K562 (cell line): ENCODE measurements at regions not wholly inside any gene's neighbourhood (a gene's known extent, or its start where the extent isn't known, plus 50 kb on each side); places are given as distances from the start of the nearest gene placed in this dataset.

Experiments used
- GABPB1 ChIP-seq: sonication (generic); formaldehyde crosslinking; IDR thresholded peaks from 2 replicates; pipeline ENCODE4 v1.8.0; 2022; ENCODE audit warnings: mild to moderate bottlenecking, missing genetic modification reagents
- JUNB ChIP-seq: fragments of 450-650 bp; formaldehyde crosslinking; conservative IDR thresholded peaks from 2 replicates; pipeline ENCODE4 v1.4.0; 2020; ENCODE audit warnings: mild to moderate bottlenecking
- MAFK ChIP-seq: IDR thresholded peaks from 2 replicates; pipeline ENCODE4 v1.6.1; 2011; ENCODE audit warnings: low read length, improper control_type of control experiment
- POLR2A ChIP-seq: fragments of 450-650 bp; conservative IDR thresholded peaks from 2 replicates; pipeline ENCODE4 v1.6.1; 2016
- SMAD3 ChIP-seq: fragments of 450-650 bp; formaldehyde crosslinking; conservative IDR thresholded peaks from 2 replicates; pipeline ENCODE4 v1.4.0; 2020; ENCODE audit warnings: mild to moderate bottlenecking
- ZNF140 ChIP-seq: fragments of 250-450 bp; sonication (Bioruptor Pico); IDR thresholded peaks from 2 replicates; pipeline ENCODE4 v1.8.0; 2021; ENCODE audit warnings: moderate library complexity, mild to moderate bottlenecking, inconsistent platforms
- TF ChIP-seq, protein P1 (sequence below), 3 experiments: IDR thresholded peaks in 2 of 3; conservative IDR thresholded peaks in 1 of 3; 2 replicates each; pipeline ENCODE4 v1.5.1; 2011 to 2012; ENCODE audit warnings: low read length in 3 of 3, mild to moderate bottlenecking in 3 of 3, control low read depth in 2 of 3, improper control_type of control experiment in 1 of 3, inconsistent platforms in 1 of 3, low read depth in 1 of 3, mixed read lengths in 1 of 3, moderate library complexity in 1 of 3; ENCODE audit not compliant: insufficient read depth in 2 of 3

DNA sequence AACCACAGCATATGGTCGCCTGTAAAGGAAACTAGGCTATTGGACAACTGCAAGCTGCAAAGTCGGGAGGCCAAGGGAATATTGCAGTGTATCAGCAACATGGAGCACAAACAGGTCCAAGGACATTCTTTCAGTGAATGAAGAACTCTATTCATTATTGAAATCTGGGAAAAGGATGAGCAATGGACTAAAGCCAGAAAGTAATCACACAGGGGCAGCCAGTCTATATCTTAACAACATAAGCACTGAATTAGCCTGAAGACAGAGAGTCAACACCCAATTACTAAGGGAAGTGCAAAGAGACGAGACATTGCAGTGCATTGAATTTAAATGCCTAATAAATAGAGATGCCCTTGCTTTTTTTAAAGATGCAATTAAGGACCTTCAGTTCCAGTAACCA, 615.5 kb upstream of the SETBP1 start:
- TF ChIP-seq JUNB (no peak), SMAD3 (no peak), POLR2A (no peak), MAFK (no peak), ZNF140 (CRISPR knock-in tag) (no peak), GABPB1 (CRISPR knock-in tag) (no peak)
- TF ChIP-seq, protein P1, sequence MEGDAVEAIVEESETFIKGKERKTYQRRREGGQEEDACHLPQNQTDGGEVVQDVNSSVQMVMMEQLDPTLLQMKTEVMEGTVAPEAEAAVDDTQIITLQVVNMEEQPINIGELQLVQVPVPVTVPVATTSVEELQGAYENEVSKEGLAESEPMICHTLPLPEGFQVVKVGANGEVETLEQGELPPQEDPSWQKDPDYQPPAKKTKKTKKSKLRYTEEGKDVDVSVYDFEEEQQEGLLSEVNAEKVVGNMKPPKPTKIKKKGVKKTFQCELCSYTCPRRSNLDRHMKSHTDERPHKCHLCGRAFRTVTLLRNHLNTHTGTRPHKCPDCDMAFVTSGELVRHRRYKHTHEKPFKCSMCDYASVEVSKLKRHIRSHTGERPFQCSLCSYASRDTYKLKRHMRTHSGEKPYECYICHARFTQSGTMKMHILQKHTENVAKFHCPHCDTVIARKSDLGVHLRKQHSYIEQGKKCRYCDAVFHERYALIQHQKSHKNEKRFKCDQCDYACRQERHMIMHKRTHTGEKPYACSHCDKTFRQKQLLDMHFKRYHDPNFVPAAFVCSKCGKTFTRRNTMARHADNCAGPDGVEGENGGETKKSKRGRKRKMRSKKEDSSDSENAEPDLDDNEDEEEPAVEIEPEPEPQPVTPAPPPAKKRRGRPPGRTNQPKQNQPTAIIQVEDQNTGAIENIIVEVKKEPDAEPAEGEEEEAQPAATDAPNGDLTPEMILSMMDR (IDR thresholded peaks at IDR 0.05 in 2 of 3, conservative IDR thresholded peaks at IDR 0.05 in 1 of 3; ENCODE audit: insufficient read depth in 2 of 3, low read depth in 1 of 3, low read length in 3 of 3), result no peak
